Stomach (tissue), 4 donors: ENCODE measurements at regions not wholly inside any gene's neighbourhood (a gene's known extent, or its start where the extent isn't known, plus 50 kb on each side); places are given as distances from the start of the nearest gene placed in this dataset.

Experiments used
- EP300 ChIP-seq: sonication (generic); formaldehyde crosslinking; IDR thresholded peaks from one replicate; pipeline ENCODE4 v1.6.1; 2017; ENCODE audit warnings: antibody characterized with exemption
- POLR2A ChIP-seq, 4 donors: fragments of 450-650 bp; IDR thresholded peaks; one replicate each; pipeline ENCODE4 v1.6.1; 2016; ENCODE audit warnings: antibody characterized with exemption in 4 of 4, control low read depth in 2 of 4, mild to moderate bottlenecking in 1 of 4, moderate library complexity in 1 of 4
- POLR2AphosphoS5 ChIP-seq, 3 donors: sonication (generic); formaldehyde crosslinking; IDR thresholded peaks; one replicate each; pipeline ENCODE4 v1.6.1; 2016; ENCODE audit warnings: antibody characterized with exemption in 3 of 3
- TF ChIP-seq, protein P1 (sequence below), 7 experiments: fragments of 450-650 bp in 4 of 7; fragments of 200-600 bp in 3 of 7; sonication (generic) in 3 of 7; IDR thresholded peaks; one replicate each; pipeline ENCODE4 v1.5.1; 2016 to 2019; ENCODE audit warnings: antibody characterized with exemption in 7 of 7, control low read depth in 2 of 7, mild to moderate bottlenecking in 1 of 7

DNA sequence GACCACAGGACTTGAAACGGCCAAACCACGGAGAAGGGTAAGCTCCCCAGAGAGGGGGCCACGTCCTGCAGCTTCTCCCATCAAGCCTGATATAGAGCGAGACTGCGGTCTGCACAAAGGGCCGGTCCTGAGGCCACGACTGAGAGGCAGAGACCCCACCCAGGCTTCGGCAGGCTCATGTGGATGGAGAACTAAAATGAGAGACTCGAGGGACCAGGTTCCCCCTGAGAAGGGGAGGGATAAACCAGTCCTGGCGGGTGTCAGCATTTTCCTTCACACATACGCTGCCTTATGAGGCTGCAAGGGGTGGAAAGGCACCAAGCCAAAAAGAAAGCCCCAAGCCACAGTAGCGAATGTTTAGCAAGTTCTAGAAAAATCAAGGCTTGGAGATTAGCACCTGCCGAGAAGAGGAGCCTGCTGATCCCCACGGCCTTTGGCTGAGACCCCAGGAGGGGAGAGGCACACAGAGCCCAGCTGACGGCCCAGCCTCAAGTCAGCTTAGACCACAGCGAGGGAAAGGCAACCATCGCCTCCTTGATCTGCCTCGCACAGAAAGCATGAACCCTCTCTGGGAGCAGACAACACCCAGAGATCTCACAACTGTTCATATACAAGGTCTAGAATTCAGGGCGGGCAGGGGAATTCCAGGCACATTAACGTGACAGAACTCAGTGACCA lies 92.6 kb upstream of the RNF32 start:
- TF ChIP-seq POLR2A (IDR thresholded peaks at IDR 0.05) (no peak), POLR2AphosphoS5 (IDR thresholded peaks at IDR 0.05) (no peak), EP300 (no peak)
- TF ChIP-seq, protein P1, sequence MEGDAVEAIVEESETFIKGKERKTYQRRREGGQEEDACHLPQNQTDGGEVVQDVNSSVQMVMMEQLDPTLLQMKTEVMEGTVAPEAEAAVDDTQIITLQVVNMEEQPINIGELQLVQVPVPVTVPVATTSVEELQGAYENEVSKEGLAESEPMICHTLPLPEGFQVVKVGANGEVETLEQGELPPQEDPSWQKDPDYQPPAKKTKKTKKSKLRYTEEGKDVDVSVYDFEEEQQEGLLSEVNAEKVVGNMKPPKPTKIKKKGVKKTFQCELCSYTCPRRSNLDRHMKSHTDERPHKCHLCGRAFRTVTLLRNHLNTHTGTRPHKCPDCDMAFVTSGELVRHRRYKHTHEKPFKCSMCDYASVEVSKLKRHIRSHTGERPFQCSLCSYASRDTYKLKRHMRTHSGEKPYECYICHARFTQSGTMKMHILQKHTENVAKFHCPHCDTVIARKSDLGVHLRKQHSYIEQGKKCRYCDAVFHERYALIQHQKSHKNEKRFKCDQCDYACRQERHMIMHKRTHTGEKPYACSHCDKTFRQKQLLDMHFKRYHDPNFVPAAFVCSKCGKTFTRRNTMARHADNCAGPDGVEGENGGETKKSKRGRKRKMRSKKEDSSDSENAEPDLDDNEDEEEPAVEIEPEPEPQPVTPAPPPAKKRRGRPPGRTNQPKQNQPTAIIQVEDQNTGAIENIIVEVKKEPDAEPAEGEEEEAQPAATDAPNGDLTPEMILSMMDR (IDR thresholded peaks at IDR 0.05), result no peak
